SKM-1 treated with dmso at 0.1 percent for 144 hours (cell line): ENCODE measurements at regions not wholly inside any gene's neighbourhood (a gene's known extent, or its start where the extent isn't known, plus 50 kb on each side); places are given as distances from the start of the nearest gene placed in this dataset.

ENCODE experiments used
- DNase-seq: peaks from one replicate; lab custom pipeline; 2025; ENCODE audit not compliant: unreplicated experiment; lab: John Stamatoyannopoulos, UW

GRCh38 chr17:45679426-45679825 is 104.7 kb upstream of the CRHR1 start:
- no peak for DNase-seq

- no peak for DNase-seq
Measured at GRCh38 chr17:45680360-45680759, 103.8 kb upstream of the CRHR1 start.

GRCh38 chr17:45681706-45682105 is 102.4 kb upstream of the CRHR1 start:
- no peak for DNase-seq

GRCh38 chr17:45686250-45686649 is 97.9 kb upstream of the CRHR1 start:
- DNase-seq: peak; percentile 30

GRCh38 chr17:45687594-45687993 is 96.5 kb upstream of the CRHR1 start:
- no peak for DNase-seq

- DNase-seq: no peak
Measured at GRCh38 chr17:45688353-45688752, 95.8 kb upstream of the CRHR1 start.

- DNase-seq: no peak
Measured at GRCh38 chr17:45688820-45689219, 95.3 kb upstream of the CRHR1 start.

- DNase-seq: no peak
Measured at GRCh38 chr17:45689451-45689850, 94.7 kb upstream of the CRHR1 start.

- DNase-seq: no peak
Measured at GRCh38 chr17:45690625-45691275, 93.4 kb upstream of the CRHR1 start.

GRCh38 chr17:45692661-45693060 is 91.5 kb upstream of the CRHR1 start:
- no peak for DNase-seq

- DNase-seq: no peak
Measured at GRCh38 chr17:45693792-45694191, 90.3 kb upstream of the CRHR1 start.

GRCh38 chr17:45696442-45696841 is 87.7 kb upstream of the CRHR1 start:
- DNase-seq: no peak

GRCh38 chr17:45697076-45697475 is 87.0 kb upstream of the CRHR1 start:
- no peak for DNase-seq

GRCh38 chr17:45700171-45701090 is 83.7 kb upstream of the CRHR1 start:
- DNase-seq: no peak

- DNase-seq: no peak
Measured at GRCh38 chr17:45702666-45703266, 81.4 kb upstream of the CRHR1 start.

GRCh38 chr17:45703348-45703747 is 80.8 kb upstream of the CRHR1 start:
- no peak for DNase-seq

GRCh38 chr17:45703806-45704205 is 80.3 kb upstream of the CRHR1 start:
- DNase-seq: no peak

- no peak for DNase-seq
Measured at GRCh38 chr17:45704251-45704650, 79.9 kb upstream of the CRHR1 start.

- DNase-seq: no peak
Measured at GRCh38 chr17:45705123-45706009, 78.8 kb upstream of the CRHR1 start.

- no peak for DNase-seq
Measured at GRCh38 chr17:45706033-45706432, 78.1 kb upstream of the CRHR1 start.

GRCh38 chr17:45708707-45709290 is 75.3 kb upstream of the CRHR1 start:
- DNase-seq: no peak
